RWPE1 (cell line): ENCODE measurements at regions not wholly inside any gene's neighbourhood (a gene's known extent, or its start where the extent isn't known, plus 50 kb on each side); places are given as distances from the start of the nearest gene placed in this dataset.

Experiments used
- CTCF ChIA-PET: fragments of 350-600 bp; sonication (Branson Sonifier 250); formaldehyde crosslinking; extraction: SDS; loops from one replicate; lab custom pipeline; 2021; lab: Yijun Ruan, JAX
- POLR2A ChIA-PET: fragments of 400-600 bp; formaldehyde crosslinking; extraction: SDS; loops from one replicate; lab custom pipeline; 2020; ENCODE audit warnings: antibody characterized with exemption; ENCODE audit not compliant: low non-redundant PET; lab: Yijun Ruan, JAX
- DNase-seq: peaks from one replicate; pipeline ENCODE4 v3.0.0; 2012; ENCODE audit warnings: low spot score
- H3K27ac ChIP-seq: fragments of 450-650 bp; 2 replicates; pipeline ENCODE4 v1.5.1; 2017
- CTCF ChIP-seq: fragments of 450-650 bp; conservative IDR thresholded peaks from 2 replicates; pipeline ENCODE4 v1.5.1; 2017; ENCODE audit warnings: low read depth, mild to moderate bottlenecking

DNA sequence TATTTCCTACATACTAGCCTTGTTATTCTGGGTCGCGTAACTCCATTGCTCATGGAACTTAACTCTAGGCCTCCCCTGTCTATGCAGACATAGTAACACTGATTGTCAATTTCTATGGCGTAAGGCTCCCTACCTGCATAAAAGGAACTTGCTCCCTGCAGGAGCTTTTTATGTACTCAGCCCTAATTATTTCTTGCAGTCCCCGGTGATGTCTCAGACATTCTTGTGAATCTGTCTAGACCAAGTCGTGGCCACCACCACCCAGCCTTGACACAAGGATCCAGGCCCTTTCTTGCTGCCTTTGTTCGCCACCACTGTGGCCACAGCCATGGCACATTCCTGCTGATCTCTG is 189.5 kb upstream of the CTAGE1 start:
- no peak for DNase-seq
- H3K27ac ChIP-seq: no peak overlapping the region
- POLR2A ChIA-PET: no interaction called here
- TF ChIP-seq CTCF: no peak
- CTCF ChIA-PET: no interaction called here

GRCh38 chr18:22608847-22609246 is 191.1 kb upstream of the CTAGE1 start:
- no peak for DNase-seq
- ChIA-PET CTCF (interaction anchor here (0.6 kb wide), 1 partner anchor 872 kb away, joined by 3 read pairs; no protein-coding TSS in a partner anchor), POLR2A (no interaction called here)
- H3K27ac ChIP-seq: no peak overlapping the region
- TF ChIP-seq CTCF: no peak

DNA sequence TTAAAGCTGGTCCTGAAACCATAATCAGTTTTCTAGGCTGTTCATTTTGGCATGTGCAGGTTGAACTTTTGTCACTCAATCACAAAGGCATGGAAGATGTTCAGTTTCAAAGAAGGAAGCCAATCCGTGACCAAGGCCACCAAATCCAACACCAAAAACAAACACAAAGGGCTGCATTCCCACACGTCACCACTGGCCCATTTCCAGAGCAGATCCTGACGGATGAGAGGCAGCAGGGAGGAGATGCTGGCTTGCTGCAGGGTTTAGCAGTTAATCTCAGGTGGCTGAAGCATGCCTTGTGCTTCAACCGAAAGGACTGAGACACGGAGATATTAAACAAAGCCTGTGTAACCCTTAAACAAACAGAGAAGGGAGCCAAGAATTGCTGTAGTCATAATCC is 191.9 kb upstream of the CTAGE1 start:
- DNase-seq: no peak
- H3K27ac ChIP-seq: no peak overlapping the region
- ChIA-PET POLR2A (no interaction called here), CTCF (no interaction called here)
- TF ChIP-seq CTCF: no peak

GRCh38 chr18:22613058-22613690 is 195.5 kb upstream of the CTAGE1 start:
- ChIA-PET CTCF (no interaction called here), POLR2A (no interaction called here)
- H3K27ac ChIP-seq: no peak overlapping the region
- TF ChIP-seq CTCF: no peak
- no peak for DNase-seq

GRCh38 chr18:22613788-22614187 is 196.1 kb upstream of the CTAGE1 start:
- no peak for TF ChIP-seq CTCF
- ChIA-PET CTCF (no interaction called here), POLR2A (no interaction called here)
- no peak overlapping the region for H3K27ac ChIP-seq
- DNase-seq: no peak

DNA sequence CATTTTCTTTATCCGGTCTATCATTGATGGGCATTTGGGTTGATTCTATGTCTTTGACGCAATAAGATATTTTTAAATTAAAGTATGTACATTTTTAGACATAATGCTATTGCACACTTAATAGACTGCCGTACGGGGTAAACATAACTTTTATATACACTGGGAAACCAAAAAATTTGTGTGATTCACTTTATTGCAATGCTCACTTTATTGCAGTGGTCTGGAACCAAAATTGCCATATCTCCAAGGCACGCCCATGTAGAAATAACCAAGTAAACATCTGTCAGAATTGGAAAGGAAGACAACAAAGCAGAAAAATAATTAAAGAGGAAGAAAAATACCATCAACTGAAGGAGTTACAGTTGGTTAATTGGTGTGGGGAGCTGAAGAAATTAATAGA is 205.8 kb upstream of the CTAGE1 start:
- no peak overlapping the region for H3K27ac ChIP-seq
- ChIA-PET CTCF (interaction anchor here (0.6 to 0.7 kb wide), 2 partner anchors 10 to 144 kb away, joined by 3 to 4 read pairs; no protein-coding TSS in a partner anchor), POLR2A (no interaction called here)
- no peak for TF ChIP-seq CTCF
- DNase-seq: no peak
